EL (cell line): ENCODE measurements at regions not wholly inside any gene's neighbourhood (a gene's known extent, or its start where the extent isn't known, plus 50 kb on each side); places are given as distances from the start of the nearest gene placed in this dataset.

Experiments used
- DNase-seq: peaks from one replicate; pipeline ENCODE4 v3.0.0-alpha.2; 2016

DNA sequence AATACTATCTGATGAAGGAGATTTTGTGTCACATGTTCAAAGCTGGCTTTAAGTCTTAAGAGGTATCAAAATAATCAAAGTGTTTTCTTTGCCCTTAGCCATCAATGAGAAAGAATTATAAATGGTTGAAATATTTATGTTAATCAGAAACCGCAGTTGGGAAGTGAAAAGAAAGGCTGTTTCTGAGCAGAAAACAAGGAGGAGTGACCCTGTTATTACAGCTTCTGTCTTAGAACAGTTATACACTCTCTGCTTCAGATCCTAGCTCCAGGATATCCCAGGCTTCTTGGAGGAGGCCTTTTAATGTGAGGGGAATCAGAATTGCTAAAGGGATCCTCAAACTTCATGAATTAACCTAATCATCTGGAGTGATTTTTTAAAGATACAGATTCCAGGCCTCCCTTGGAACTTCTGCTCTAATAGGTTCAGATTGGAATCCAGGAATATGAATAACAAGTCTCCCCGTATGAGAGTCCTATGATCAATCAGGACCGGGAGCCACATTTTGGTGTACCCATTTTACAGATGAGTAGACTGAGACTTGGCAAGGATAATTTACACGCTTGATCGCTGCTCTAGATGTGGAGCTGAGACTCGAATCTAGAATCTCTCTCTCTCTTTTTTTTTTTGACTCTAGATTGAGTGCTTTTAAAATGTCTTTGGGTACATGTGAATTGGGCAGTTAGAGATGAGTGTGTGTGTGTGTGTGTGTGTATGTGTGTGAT lies 50.8 kb upstream of the JAG1 start:
- DNase-seq, result no peak

DNA sequence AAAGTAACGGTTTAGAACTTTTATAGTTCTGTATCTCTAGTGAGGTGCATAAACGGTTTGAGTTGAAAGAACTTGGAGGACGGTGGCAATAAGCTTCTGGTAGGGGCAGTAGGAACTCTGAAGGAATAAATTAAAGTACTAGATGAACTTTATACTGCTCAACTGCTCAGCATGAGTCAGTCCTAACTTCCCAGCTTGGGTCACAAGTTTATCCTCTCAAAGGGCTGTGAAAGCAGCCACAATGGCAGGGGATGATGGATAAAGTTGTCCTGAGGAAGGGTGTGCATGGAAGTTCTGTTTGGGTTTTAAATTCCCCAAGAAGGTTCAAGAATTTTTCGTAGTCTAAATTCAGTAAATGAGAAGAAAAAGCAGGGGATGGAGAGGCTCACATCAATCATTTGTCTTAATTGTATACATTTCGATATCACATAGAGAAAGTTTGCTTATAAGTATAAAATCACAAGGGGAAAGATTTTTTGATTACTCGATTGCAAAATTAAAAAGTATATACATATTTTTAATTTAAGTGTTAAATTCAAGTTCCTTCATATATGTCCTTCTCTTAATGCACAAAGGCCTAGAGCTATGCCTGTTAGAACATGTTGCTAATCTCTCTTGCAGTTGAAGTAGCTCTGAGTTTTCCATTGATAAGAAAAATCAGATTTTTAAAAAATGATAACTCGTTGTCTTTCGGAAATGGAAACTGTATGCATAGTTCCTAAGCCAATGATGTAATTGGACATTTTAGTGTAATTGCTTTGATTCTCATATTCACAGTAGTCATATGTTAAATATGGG lies 55.3 kb upstream of the JAG1 start:
- DNase-seq, result no peak

DNA sequence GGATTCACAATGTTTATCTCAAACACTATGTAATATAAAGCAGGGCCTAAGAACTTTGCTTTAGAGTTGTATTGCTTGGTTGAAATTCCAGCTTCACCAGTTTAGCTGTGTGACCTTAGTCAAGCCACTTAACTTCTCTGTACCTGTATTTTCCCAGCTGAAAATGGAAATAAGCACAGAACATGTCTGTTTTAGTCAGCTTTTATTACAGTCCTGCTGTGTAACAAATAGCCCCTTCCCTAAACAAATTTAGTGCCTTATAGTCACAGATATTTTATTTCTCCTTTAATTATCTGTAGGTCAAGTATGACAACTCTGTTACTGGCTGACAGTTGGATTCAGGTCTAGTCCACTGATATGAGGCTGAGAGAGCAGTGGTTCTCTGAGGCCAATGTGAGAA lies 56.0 kb upstream of the JAG1 start:
- no peak for DNase-seq

DNA sequence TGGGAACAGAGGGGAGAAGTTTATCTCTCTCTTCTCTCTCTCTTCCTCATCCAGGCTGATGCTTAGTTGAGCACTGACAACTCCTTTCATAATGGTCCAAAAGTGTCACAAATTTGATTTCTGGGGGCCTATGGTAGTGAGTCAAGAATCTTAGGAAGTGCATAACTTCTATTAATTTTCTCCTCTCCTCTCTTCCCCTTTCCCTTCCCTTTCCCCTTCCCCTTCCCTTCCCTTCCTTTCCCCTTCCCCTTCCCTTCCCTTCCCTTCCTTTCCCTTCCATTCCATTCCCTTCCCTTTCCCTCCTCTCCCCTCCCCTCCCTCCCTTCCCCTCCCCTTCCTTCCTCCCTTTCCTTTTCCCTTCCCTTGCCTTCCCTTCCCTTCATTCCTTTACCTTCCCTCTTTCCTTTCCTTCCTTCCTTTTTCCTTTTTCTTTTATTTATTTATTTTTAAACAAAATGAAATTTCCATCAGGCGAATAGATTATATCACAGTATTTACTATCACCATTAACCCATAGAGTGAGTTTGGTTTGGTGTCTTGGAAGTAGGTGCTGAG lies 56.9 kb upstream of the JAG1 start:
- no peak for DNase-seq

DNA sequence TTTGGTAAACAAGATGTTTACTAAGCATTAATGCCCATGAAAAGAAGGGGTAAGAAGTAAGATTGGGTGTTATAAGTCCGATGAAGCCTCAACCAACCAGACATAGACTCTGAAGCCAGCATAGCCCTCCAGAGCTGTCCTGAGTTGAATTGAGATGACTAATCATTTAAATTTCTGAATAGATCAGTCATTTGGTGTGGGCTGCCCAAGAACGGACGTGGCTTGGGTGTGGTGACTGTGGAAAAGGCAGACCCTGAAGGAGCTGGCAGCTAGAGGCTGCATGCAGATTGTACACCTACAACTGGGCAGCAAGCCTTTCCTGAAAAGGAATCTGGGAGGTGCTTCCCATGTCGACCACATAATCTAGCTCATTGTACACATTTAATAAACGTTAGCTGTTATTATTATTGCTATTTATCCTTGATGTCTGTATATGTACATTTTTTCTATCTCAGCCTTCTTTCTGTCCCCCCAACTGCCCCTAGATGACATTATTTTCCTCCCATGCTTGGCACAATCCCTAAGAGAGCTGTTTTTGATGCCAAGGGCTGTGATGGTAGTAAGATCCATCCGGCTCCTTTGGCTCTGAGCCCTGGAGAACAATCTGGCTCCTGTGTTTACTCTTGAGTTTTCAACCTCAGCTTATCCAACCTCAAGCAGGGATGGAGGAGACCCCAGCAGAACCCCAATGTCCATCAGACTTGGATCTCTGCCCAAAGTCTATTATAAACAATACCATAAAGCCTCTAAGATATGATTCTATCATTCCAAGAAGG lies 57.6 kb upstream of the JAG1 start:
- DNase-seq, result peak; percentile 60

DNA sequence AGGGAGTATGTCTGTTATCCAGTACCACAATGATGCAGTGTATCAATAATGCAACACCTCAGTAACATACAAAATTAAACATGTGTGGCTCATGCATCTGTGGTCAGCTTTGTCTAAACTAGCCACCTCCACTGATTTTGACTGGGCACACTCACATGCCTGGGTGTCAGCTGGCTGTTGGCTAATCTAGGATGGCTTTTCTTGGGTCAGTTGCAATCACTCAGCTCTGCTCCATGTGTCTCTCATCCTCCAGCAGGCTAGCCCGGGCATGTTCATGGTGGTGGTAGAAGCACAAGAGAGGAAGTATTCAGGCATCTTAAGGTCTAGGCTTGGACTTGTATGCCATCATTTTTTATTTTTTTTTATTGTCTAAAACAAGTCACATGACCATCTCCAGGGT lies 59.3 kb upstream of the JAG1 start:
- peak; percentile 25 for DNase-seq

DNA sequence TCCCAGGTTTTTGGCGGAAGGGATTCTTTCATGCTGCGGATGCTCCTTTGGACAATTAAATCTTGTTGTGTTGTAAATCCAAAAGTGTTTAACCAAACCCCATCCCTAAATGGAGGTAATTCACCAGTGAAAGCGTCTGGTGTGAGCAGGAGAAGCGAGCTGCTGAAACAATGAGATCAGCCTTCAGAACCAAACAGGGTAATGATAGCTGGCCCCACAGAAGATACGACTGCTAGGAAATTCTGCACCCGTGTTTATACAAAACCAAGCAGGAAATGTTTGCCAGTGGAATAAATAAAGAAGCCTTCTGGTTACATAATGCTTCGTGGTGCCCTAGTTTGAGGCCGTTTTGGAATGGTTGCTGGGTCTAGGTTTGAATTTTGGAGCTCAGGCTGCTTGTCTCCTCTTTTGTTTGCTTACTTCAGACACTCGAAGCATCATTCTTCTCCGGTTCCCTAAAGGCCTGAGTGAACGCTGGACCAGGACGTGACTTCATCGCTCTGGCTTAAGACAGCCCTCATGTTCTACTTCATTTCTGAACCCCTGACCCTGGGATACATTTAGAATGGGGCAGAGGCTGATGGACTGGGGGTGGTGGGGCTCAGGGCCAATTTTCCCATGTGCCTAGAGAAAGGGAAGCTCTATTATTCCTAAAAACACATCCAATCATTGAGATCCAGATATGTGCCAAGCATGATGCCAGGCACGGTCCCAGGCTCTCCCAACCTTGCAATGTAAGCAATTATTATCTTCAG lies 61.6 kb upstream of the JAG1 start:
- no peak for DNase-seq

DNA sequence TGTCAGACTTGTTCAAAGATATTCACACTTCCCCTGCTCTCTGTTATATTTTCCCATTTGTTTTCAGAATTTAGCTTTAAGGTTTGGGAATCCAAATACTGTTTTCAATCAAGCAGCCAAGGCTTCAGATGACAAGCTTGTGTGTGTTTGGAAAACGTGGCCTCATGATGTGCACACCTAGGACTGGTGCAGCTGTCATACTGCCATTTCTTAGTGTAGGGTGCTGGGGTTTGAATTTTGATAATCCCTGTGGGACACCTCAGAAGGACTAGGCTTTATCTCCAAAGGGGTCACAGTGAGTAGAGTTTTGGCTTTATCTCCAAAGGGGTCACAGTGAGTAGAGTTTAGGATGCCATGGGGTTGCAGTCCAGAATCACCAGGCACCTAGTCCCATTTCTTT lies 65.3 kb upstream of the JAG1 start:
- no peak for DNase-seq

DNA sequence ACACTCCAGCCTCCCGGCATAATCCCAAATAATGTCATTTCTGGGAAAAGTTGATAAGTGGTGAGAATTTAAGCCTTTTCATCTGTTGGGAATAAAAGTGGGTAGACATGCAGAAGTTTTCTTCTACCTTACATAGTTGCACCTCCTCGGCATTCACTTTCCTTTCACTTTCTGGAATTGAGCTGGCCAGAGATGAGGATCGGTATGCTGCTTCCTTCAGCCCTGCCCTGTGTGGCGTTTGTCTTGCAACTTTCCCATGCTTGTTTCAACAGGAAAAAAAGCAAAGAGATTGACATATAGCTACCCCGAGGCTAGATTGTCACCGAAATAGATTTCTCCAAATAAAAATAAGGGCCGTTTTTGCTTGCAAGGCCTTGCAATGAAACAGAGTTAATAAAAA lies 65.8 kb upstream of the JAG1 start:
- peak; percentile 8 for DNase-seq

DNA sequence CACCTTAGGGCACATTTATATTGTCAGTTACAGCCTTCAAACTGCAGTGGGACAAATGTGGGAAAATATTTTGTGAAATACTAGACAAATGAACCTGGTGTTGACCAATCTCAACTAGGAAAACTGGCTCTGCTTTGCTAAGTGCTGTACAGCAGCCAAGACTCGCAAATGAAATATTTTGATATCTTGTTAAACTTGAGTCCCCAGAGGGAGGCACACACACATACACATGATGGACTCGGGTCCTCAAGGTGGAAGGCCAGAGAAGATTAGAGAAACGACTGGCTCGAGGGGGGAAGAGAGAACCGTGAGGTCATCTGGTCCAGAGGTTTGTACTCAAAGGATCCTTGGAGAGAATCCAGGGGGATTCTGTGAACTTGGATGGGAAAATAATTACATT lies 67.3 kb upstream of the JAG1 start:
- DNase-seq, result no peak

DNA sequence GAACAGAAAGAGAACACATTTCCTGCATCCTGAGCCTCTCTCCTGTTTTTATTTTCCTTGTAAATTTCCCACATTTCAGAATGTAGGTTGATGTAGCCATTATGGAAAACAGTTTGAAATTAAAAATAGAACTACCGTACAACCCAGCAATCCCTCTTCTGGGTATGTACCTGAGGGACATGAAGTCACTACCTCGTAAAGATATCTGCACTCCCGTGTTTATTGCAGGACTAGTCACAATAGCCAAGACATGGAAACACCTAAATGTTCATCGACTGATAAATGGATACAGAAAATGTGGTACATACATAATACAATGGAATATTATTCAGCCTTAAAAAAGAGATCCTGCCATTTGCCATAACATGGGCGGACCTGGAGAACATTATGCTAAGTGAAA lies 72.0 kb upstream of the JAG1 start:
- DNase-seq, result no peak

DNA sequence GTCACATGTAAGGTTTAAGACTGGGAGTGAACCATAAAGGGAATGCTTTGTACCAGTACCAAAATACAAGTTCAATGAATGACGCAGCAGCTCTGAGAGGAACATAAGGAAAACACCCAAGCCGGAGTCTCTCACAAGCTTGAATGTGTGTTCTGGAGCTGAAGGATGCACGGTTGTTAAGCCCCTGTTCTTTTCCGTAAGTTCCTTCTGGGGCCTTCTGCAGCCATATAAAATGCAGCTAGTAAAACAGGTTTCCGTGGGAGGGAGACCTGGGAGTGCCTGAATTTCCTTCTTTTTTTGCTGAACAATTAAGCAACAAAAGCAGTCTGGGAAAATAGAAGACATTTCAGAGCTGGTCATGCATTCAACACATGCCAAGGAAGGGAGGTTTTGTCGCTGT lies 73.2 kb upstream of the JAG1 start:
- DNase-seq, result no peak

DNA sequence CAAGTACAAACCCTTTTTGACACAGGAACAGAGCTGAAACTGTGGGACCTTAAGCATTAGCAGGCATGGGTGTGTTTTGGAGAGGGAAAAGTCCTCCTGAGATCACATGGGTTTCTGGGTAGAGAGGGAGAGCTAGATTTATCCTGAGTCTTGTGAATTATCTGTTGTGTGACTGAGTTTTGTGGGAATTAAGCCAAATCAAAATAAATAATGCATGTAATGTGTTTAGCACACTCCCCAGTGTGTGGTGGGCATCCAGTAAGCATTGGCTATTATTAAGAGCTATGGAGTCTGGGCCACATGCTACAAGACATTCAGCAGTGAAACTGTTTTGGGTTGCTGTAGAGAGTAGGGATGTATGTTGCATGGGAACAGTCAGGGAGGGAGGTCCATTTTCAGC lies 75.3 kb upstream of the JAG1 start:
- DNase-seq, result no peak

DNA sequence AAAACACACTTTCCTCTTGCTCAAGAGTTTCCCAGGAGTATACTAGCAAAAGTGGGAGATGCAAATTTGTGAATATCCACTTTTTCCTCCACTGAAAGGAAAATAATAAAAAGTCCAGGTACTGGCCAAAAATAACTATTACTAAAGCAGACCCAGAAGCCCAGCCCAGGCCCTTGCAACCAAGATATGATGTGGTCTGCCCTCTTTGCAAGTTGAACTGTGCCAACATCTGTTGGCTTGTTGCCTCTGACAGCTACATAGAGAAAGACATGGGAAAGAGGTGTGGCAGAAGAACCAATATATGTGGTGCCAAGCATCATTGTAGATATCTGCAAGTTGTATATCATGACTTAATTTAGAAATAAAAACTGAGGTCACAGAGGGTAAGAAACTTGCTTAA lies 78.4 kb upstream of the JAG1 start:
- no peak for DNase-seq

DNA sequence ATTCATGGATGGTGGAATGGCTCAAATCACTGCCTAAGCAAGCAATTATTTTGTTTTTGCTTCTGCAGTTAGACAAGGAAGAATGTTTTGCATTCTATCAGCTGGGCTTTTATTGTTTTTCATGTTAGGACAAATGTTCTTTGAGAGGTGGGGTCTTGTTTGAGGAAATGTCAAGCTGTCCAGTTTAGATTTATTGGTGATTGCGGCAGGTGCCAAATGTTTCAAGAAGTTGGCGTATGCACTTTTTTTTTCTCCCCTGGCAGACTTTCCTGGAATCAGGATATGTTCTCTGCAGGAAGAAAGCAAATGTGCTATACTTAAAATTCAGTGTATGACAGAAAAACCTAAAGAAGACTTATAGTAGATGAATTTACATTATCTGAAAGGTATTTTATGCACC lies 81.0 kb upstream of the JAG1 start:
- DNase-seq, result no peak

DNA sequence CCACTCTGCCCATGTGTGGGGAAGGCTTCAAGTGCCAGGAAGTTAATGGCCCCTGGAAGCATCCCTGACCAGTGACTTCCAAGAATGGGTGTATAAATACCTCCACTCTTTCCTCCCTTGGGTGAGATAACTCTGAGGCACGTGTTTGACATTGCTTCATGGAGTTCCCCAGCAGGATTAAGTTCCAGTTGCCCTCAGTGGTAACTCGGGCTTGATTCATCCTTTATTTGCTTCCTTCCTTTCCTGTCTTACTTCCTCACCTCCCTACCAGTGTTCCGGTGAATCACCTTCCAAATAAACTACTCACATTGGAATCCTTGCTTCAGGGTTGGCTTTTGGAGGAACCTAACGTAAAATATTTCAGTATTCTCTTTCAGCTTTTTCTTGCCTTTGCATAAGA lies 84.6 kb upstream of the JAG1 start:
- DNase-seq, result peak; percentile 6

DNA sequence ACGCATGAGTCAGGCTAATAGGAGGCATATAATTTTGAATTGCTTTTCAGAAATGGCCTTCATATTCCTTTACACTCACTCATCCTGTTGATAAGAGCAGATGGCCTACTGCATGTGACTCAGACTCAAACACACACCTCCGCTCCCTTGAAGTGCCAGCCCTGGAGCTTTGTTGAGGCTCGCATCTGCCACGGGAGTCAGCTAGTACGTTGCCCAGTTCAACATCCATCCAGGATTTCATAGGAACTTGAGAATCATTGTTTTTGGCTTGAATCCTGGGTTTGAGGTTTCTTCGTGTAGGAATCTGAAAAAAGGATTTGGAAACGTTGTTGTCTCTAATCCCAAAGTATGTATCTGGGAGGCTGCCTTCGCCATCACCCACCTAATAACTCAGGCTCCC lies 87.4 kb upstream of the JAG1 start:
- DNase-seq, result peak; percentile 52

DNA sequence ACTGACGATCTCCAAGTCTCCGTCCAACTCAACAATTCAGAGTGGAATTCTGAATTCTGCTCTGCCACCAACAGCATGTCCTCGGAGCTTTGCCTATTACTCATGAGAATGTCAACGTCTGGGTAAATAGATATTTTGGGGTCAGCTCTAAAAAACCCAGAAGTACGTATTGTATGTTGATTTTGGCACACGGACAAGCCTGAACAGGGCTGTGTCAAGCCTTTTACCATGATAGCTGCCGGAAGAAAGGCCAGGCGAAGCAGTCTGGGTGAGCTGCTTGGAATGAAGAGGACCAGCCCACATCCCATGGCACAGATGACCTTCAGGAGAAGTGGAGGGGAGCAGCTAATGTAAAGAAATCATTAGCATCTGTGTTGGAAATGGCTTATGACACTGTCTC lies 88.0 kb upstream of the JAG1 start:
- peak; percentile 76 for DNase-seq

DNA sequence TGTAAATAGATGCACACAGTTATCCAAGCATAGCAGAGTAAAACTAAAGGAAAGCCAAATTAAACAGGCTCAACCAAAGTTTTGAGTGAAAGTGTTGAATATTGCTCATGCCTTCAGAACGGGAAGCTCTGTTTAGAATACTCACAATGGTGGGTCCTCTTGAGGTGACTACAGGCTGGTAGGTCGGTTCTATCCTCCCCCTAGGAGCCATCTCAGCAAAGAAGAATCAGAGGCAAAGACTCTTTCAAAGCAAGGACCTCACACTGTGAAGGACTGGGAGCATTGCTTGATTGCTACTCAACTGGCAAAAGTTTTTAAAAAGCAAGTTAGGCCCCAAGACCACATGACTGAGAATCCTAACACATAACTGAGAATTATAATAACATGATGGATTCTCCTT lies 88.4 kb upstream of the JAG1 start:
- DNase-seq, result no peak

DNA sequence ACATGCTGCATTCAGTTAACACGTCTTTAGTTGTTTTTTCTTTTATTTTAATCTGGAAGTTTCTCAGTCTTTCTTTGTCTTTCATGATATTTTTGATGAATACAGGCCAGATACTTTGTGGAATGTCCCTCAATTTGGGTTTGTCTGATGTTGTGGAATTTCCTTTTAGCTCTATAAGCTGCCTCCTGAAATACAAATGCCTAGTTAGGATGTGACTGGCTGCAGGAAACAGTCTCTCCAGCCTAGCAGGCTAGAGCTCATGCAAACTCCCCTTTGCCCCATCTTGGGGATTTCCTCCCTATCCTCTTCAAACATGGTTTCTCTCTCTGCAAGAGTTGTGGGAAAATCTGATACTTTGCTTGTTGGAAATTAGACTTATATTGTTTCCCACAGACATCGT lies 89.3 kb upstream of the JAG1 start:
- peak; percentile 8 for DNase-seq

DNA sequence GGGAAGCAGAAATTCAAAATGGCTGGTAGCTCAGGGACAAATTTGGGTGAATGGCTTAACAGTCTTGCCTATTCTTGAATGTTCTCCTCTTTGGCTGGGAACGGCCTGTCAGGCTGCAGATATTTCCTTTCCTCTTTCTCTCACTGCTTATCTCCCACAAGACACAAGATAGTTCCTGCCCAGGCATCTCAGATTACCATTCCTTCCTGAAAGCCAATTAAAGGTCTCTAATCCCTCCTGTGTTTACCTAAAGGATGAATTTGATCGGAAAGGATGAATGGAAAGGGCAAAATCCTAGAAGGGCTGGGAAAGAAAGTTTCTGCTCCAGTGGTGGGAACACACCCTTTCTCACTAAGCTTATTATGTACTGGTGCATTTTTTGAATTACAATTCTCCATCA lies 95.9 kb upstream of the JAG1 start:
- no peak for DNase-seq

DNA sequence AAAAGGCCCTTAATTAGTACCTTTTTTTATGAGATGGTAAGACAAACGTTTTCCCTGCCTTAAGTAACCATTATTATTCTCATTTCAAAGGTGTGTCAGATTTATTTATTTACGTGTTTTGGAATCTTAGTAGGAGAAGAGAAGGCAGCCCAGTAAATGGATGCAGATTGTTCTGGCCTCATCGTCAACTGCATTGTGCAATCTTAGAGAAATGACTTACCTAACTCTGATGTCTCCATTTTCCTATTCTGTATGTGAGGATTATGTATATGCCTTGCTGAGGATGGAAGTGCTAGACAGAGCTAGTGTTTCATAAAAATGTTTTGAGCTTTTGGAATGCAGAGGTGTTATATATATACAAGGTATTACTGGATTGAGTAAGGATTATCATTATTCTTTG lies 97.0 kb upstream of the JAG1 start:
- no peak for DNase-seq
